Neural cell (in vitro differentiated cells): ENCODE measurements at regions not wholly inside any gene's neighbourhood (a gene's known extent, or its start where the extent isn't known, plus 50 kb on each side); places are given as distances from the start of the nearest gene placed in this dataset.

Source experiments
- EP300 ChIP-seq: fragments of 450-650 bp; conservative IDR thresholded peaks from 2 replicates; pipeline ENCODE4 v1.6.1; 2014; ENCODE audit warnings: antibody characterized with exemption, mild to moderate bottlenecking, moderate library complexity; ENCODE audit not compliant: poor library complexity, severe bottlenecking
- EZH2 ChIP-seq: fragments of 200-600, 300-800 bp; shearing (Covaris generic), sonication (generic); IDR thresholded peaks from 2 replicates; pipeline ENCODE4 v1.6.1; 2014; ENCODE audit warnings: antibody characterized with exemption, low read length, borderline replicate concordance, mild to moderate bottlenecking; ENCODE audit not compliant: insufficient read depth, poor library complexity, severe bottlenecking
- POLR2AphosphoS5 ChIP-seq: IDR thresholded peaks from 2 replicates; pipeline ENCODE4 v1.6.1; 2012
- REST ChIP-seq: IDR thresholded peaks from 2 replicates; pipeline ENCODE4 v1.6.1; 2012; ENCODE audit warnings: borderline replicate concordance
- TAF1 ChIP-seq: IDR thresholded peaks from 2 replicates; pipeline ENCODE4 v1.6.1; 2012; ENCODE audit warnings: low read depth
- TF ChIP-seq, protein P1 (sequence below): fragments of 450-650 bp; IDR thresholded peaks from 2 replicates; pipeline ENCODE4 v1.5.1; 2014; ENCODE audit warnings: antibody characterized with exemption, mild to moderate bottlenecking, moderate library complexity; ENCODE audit not compliant: poor library complexity, severe bottlenecking

DNA sequence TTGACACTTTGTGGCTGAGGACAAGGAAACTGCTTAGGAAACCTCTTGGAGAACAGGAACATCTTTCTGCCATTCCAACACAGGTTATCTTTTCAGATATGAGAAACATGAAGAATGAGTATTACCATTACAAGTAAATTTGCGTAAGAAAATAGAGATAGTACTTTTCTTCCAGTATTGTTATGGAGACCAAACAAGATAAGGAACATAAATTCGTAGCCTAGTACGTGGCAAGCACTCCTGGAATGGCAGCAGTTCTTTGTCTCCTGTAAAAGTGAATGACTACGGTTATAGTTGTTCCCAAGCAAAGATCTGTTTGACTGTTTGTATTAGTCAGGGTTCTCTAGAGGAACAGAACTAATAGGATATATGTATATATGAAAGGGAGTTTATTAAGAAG is 843.1 kb downstream of the STIM2 start:
- TF ChIP-seq, protein P1, sequence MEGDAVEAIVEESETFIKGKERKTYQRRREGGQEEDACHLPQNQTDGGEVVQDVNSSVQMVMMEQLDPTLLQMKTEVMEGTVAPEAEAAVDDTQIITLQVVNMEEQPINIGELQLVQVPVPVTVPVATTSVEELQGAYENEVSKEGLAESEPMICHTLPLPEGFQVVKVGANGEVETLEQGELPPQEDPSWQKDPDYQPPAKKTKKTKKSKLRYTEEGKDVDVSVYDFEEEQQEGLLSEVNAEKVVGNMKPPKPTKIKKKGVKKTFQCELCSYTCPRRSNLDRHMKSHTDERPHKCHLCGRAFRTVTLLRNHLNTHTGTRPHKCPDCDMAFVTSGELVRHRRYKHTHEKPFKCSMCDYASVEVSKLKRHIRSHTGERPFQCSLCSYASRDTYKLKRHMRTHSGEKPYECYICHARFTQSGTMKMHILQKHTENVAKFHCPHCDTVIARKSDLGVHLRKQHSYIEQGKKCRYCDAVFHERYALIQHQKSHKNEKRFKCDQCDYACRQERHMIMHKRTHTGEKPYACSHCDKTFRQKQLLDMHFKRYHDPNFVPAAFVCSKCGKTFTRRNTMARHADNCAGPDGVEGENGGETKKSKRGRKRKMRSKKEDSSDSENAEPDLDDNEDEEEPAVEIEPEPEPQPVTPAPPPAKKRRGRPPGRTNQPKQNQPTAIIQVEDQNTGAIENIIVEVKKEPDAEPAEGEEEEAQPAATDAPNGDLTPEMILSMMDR, result no peak
- TF ChIP-seq EZH2 (no peak), EP300 (no peak), TAF1 (no peak), POLR2AphosphoS5 (no peak), REST (no peak)
